GM21423 (cell line): ENCODE measurements at regions not wholly inside any gene's neighbourhood (a gene's known extent, or its start where the extent isn't known, plus 50 kb on each side); places are given as distances from the start of the nearest gene placed in this dataset.

ENCODE experiments used
- ATAC-seq: cut with Tn5 transposase; IDR thresholded peaks from one replicate; pipeline ENCODE4 v1.9.1; 2021; ENCODE audit warnings: mild to moderate bottlenecking, moderate library complexity; ENCODE audit not compliant: unreplicated experiment

DNA sequence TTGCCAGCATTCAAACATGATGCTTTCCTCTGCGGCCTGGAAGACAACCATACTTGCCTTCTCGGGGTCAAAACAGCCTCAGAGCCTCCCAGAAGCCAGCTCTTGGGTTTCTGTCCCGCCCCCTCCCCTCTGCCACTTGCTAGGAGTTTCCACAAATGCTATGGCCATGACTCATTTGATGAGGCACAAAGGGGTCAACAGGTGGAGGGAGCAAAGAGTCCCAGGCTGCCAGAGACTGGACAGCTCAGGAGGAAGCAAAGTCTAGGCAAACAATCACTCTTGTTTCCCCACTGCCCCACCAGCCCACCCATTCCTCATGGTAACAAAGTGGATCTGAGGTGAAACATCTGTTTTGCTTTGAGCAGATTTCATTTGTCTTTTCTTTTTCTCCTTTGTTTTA is 551.1 kb downstream of the TNS1 start:
- no peak for ATAC-seq

DNA sequence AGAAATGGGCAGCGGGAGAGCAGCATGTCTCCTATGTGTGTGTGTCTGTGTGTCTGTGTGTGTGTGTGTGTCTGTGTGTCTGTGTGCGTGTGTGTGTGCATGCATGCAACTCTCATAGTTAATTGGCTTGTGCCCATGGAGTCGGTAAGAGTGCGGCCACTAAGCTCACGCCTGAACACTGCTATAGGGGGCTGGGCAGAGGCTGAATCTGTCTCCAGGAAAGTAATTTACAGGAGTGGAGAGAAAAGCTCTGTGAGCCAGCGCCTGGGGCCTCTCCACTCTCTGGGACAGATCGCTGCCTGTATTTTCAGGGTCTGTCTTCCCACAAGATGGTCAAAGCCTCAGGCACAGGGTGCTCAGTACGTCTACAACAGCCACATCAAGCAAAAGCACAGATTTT is 553.4 kb downstream of the TNS1 start:
- no peak for ATAC-seq

DNA sequence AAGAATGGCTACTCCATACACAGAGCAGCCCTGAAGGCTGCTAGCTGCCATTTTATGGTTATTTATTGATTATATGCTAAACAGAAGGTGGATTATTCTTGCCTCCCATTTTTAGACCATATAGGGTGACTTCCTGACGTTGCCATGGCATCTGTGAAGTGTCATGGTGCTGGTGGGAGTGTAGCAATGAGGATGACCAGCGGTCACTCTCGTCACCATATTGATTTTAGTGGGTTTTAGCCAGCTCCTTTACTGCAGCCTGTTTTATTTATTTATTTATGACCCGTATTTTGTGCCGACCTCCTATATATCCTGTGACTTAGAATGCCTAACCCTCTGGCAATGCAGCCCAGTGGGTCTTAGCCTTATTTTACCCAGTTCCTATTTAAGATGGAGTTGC is 553.9 kb downstream of the TNS1 start:
- no peak for ATAC-seq

DNA sequence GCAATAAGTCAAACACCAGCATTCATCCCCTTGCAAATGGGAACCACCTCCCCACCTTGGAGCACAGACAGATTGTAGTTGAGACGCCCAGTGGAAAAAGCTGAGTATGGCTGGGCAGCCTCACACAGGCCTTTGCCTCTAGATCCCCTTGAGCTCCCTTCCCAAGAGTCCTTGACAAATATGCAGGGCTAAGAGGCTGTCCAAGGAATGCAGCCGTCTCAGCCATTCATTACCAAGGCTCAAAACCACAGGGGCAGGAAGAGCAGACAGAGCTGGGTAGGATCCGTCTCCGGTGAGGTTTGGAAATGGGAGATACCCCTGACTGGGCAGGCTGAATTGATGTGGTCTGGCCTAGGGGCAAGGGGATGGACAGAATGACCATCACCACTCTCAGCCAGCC is 557.1 kb downstream of the TNS1 start:
- ATAC-seq = no peak

DNA sequence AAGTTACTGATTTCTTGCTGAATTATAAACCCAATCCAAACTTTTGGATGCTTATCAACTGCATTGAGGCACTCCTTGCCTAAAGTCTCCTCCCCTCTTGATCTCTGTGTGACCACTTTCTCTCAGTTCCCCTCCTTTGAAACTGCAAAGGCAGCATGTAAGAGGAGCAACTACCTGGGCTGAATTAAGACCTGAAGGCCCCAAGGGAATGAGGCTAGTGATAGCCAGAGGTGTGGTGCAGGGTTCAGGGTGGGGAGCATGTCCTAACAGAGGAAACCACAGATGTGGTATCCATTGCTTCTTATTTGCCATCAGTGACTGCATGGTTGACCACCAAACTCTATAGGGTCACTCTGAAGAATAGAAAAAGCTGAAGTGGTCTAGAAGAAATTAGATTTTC is 557.9 kb downstream of the TNS1 start:
- ATAC-seq = peak; percentile 57

DNA sequence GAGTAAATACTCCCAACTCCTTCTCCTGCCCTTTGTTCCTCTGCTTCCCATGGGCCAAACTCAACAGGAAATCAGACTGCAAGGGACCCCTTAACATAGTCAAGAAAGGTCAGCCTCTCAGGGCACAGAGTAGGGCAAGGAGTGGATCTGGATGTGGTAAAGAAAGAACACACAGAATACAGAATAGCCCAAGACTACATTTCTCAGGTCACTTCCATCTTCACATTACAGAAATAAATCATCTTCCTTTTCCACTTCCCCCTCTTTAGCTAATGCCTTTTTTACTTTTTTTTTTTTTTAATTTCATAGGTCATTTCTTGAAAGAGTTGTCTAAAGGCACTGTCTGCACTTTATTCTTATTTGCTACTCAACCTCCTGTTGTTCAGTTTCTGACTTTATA is 558.3 kb downstream of the TNS1 start:
- no peak for ATAC-seq

DNA sequence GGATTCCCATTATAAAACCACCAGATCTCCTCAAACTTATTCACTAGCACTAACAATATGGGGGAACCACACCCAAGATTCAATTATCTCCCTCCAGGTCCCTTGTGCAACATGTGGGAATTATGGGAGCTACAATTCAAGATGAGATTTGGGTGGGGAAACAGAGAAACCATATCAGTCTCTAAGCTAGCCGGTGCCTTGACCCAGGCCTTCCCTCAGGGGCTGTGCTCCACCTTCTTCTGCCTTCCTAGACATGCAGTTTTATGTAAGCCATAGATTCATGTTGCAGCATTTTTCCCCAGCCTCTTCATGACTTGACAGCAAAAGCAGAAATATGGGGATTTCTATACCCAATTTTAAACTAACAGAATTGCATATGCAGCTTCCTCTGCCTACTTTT is 559.2 kb downstream of the TNS1 start:
- no peak for ATAC-seq

DNA sequence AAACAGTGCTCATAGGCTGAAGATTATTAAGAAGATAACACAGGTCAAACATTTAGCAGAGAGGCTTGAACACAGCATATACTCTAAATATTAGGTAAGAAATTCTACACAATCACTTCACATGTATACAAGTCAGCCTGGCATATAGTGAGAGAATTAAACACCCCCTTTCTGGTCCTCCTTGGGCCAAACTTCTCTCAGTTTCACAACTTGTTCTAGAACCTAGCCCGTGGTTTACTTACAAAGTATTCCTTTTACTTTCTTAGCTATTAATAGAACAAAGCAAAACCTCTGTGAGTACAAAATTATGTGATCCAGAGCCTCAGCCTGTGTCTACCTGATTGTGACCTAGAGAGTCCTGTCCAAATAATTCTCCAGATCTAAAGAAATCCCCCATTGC is 562.8 kb downstream of the TNS1 start:
- peak; percentile 74 for ATAC-seq

DNA sequence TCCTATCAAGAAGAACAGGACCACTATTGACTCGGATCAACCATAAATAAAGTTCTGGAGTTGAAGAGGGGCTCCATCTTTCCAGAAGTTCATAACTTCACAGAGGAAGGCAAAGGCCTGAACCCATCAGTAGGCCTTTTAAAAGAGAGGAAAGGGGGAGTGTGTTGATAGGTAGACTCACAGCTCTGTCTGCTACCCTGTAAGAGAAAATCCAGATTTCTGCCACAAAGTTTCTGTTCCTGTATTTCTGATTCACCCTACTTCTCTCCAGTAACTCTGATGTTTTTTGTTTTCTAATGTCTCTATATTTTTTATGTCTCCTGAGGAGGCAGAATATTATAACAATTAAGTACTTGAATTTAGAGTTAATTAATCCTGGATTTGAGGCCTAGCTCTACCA is 564.0 kb downstream of the TNS1 start:
- ATAC-seq = peak; percentile 48

DNA sequence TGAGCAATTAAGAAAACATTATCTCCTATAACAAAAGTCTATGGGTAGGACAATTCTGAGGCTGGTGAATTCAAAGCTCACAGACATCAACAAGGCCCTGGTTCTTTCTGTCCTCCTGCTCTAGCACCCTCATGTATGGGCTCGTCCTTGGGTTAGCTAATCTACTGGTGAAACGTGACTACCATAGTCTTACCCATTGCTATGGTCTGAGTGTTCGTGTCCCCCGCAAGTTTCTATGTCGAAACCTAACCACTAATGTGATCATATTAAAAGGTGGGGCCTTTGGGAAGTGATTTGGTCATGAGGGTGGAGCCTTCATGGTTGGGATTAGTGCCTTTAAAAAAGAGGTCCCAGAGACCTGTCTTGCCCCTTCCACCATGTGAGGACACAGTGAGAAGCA is 564.7 kb downstream of the TNS1 start:
- no peak for ATAC-seq

DNA sequence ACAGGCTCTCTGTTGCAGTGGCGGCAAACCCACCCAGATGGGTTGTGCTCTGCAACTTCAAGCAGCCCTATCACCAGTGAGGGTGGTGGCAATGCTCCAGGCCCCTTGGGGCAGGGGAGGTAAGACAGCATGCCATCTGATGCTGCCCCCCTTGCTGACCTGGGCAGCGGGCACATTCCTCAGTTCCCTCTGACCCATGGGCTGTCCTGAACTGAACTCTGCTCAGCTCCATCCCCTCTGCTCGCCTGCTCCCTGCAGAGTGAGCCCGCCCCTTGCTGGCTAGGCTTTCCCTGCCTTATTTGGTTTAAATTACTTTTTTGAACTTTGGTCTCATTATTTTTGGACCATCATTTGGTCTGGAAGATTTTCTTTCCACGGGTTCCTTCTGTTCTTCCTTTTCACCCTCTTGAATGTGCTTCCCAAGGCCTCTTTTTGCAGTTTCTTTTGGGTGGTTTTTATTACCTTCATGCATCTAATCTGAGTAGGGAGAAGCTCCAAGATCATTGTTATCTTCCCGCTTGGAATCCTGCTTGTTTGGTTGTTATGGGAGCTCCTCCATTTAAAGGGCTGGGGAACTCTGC is 565.4 kb downstream of the TNS1 start:
- ATAC-seq = no peak

DNA sequence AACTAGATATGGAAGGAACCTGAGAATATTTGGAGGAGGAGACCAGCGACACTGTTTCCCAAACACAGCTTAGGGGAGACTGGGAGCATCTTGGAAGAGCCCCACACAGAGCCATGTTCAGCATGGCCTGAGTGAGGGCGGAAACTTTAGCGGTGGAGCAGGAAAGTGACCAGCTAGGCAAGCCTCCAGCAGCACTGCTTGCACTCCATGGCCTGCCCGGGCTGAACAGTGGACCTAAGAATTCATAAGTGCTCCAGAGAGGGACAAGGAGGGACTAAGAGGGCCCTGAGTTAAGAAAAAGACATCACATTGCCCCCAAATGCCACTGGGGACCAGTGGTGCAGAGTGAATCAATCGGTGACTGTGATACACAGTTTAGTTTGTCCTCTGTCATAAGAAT is 566.4 kb downstream of the TNS1 start:
- ATAC-seq = no peak

DNA sequence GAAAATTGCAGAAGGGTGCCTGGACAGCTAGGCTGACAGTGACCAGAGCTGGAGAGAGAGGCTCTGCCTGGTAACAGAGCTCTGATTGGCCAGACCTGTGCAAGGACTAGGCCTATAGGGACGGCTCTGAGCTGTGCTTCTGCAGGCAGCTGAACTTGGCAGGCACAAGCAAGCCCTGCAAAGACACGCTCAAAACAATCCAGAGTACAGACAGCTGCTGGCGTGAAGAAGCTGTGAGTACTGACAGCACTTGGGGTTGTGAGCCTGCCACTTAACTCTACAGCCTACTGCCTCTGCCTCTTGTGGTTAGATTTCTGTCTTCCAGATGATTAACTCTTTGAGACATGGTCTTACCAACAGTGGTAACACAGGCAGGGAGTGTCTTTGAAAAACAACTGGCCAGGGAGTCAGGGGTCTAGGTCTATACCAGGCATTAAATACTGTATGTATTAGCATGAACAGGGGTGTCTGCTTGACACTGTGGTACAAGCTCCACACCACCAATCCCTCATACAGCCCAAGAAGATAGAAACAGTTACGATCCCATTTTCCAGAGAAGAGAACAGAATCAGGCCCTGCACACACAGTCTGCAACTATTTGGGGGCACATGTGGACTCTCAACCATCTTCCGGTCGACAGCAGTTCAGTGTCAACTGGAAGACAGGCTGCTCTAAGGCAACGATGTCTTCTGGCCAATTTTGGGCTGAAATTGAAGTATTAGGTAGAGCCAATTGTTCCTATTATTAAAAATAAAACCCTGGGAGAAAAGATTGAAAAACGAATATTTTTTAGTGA is 568.4 kb downstream of the TNS1 start:
- peak; percentile 96 for ATAC-seq

DNA sequence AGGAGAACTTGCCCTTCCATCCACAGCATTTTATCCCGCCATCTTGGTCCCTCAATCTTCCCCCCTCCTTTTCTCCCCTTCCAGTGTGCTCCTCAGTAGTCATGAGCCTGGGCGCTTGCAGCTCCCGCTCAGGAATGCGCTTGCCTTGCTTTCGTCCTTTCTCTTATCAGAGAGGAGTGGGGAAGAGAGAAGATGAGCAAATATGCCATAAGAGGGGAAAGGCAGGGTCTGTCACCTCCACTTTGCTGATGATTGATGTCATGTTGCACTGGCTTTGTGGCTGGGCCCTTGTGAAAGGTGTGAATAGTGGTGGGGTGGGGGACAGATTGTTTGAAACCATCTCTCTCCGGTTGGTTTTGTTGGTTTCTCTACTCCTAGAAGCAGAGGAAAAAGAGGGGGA is 569.3 kb downstream of the TNS1 start:
- ATAC-seq = no peak

DNA sequence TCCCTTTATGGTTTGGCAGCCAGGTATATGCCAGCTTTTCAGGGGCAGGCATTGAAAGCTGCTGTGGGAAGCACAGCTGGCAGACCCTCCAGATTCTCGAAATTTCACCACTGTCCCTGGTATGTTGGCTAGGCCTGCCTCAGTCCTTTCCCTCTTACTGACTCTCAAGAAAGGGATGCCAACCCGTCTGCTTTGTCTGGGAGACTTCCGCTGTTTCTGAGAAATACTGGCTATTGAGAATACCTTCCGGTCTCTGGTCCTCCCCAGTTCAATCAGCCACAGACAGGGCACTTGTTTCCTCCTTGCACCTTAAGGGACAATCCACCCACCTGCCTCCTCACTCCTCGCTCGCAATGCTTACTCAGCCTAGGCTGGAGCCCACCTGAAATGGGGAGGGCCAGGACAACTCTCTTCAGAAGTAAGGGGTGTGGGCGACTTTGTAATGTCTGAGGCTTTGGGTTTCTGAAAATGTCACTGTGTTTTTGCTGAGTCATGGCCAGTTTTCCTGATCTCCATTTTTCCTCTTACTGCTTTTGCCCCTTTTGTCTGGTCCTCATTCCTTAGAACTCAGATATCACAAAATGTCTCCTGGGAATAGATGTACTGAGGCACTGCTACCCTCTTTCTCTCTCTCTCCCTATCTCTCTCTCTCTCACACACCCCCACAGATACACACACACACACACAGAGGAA is 571.1 kb downstream of the TNS1 start:
- no peak for ATAC-seq

DNA sequence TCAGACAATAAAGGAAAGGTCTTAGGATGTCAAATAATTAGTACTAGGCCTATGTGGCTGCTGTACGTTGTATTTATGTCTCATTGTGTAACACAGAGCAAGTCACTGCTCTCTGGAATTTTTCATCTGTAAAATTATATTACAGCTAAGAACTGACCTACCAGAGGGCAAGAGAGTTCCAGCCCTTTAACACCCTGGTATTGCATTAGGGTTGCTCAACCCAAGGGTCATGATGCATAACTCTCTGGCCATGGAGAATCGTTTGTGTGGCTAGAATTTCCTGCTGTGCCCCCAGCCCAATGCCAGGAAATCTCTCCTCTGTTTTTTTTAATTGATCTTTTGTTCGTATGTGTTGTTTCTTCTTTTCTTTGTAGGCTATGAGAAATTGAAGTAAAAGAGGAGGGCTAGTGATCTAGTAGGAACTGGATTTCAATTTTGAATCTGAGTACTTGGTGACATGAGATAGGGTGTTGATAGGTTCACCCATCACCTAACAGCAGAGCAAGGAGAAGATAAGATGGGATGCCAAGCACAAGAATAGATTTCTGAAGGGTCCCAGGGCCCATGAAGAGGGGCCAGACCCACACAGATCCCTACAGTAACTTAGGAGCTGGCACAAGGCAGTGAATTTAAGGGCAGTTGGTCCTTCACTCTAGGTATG is 571.2 kb upstream of the TNP1 start:
- no peak for ATAC-seq

DNA sequence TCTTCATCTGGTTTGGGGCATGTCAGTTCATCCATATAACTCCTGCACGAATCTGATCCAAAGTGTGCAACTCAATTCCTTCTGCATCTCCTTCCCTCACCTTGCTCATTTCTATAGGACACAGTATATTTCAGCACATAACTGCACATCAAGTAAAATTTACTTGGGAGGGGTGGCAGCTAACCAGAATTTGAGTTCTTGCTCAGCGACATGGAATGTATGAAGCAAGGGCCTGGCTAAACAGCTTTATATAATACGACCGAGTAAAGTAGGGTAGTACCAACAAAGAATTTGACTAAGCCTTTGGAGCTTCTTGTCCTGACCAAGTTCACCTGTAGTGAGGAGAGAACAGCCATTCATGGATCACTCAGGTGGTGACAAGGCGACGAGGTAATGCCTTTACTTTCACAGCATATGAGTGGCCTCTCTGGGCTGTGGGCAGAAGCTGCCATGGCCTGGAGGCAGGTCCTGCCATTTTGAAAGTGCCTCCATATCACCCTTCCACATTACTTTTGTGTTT is 570.2 kb upstream of the TNP1 start:
- ATAC-seq = no peak

DNA sequence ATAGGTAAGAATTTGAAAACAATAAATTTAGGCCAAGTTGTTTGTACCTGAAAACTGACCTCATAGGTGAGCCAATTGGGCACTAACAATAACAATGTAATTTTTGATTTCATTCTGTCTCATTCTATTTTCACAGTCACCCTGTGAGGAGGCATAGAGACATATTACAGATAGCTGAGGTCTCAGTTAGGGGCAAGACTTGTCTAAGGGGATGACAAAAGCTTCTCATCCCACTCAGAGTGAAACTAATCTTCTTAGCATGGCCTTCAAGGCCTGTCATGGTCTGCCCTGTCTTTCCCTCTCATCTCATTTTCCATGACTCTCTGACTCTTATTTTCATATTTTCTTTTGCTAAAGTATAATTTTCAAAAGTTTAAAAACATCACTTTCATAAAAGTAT is 562.0 kb upstream of the TNP1 start:
- no peak for ATAC-seq

DNA sequence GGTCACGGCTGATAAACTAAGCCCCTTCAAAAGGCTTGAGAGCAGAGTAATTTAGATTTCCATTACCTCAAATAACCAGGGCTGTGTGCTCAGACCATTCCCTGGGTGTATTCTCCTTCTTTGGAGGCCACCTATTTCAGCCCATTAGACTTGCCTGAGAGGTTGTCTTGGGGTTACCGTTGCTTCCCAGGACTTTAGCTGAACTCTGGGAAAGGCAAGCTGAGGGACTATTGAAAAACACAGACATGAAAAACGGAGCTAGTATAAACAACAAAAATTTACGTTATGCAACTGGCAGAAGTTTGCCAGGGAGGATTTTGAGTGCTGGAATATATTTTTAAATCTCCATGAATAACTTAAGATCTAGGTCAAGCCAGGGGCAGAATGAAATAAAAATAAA is 561.0 kb upstream of the TNP1 start:
- ATAC-seq = no peak

DNA sequence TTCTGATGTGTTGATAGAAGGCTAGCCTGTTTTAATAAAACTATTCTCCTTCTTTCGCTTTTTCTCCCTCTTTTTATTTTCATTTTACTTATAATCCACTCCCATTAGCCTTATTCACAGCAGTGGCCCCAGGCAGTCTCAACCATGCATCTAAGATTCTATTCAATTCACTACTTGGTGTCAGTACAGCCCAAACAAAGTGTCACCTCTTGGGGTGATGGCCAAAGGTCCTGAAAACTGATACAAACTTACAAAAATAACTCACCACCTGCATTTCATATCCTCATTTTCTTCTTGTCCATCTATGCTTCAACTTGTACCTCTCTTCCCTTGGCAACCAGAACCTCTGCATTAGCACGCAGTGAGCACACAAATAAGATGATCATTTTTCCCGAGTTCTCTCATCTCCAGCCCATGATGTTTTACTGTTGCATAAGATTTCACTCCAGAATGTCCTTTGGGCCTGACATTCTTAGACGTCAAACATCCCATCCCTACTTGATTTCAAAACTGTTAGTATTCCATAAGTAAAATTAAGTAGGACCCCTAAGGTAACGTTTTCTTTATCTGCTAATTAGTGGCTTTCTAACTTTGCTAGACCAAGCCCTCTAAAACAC is 559.3 kb upstream of the TNP1 start:
- no peak for ATAC-seq

DNA sequence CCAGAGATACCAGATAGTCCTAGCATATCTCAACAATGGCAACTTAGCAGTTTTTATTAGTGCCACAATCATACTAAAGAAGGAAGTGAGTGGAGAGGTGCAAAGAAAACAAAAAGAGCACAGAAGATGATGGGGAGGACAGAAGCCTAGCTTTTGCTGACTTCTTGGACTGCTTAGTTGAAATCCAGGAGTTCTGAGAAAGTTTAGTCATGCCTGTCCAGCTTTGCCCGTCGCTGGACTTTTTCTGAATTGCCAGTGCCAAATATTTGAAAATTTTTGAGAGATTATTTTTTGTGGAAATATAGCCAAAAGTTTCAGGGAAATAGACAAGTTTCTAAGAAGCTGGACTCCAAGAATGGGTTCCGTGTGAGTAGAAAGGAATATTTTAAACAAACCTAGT is 558.7 kb upstream of the TNP1 start:
- ATAC-seq = no peak
